ENCODE measurements at regions not wholly inside any gene's neighbourhood (a gene's known extent, or its start where the extent isn't known, plus 50 kb on each side); places are given as distances from the start of the nearest gene placed in this dataset.

DNA sequence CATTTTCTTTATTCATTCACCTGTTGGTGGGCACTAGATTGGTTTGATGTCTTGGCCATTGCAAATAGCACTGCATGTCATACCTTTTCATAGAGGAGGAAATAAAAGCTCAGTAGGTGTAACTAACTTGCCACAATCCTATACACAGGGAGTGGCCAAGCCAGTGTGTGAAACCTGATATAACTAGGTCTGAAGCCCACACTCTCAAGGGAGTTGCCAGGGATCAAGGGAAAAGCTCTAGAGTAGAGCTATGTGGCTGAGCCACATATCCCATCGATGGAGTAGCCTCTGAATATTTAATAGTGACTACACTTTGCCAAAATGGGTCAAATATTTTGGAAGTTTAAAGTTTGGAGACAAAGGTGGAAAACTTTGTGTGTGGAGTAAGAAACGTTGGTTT, 66.1 kb upstream of the TSHZ3 start:
- TF ChIP-seq ZBTB7A (IDR thresholded peaks at IDR 0.05; ENCODE audit: low read depth) (no peak), CREB1 (IDR thresholded peaks at IDR 0.05; ENCODE audit: low read depth) (no peak), FOXM1 (IDR thresholded peaks at IDR 0.05; ENCODE audit: borderline replicate concordance, low read depth) (no peak), EGR1 (IDR thresholded peaks at IDR 0.05) (no peak), REST (IDR thresholded peaks at IDR 0.05; ENCODE audit: low read depth) (no peak), TEAD4 (IDR thresholded peaks at IDR 0.05) (no peak), TAF1 (IDR thresholded peaks at IDR 0.05; ENCODE audit: low read depth) (no peak), RAD21 (IDR thresholded peaks at IDR 0.05; ENCODE audit: low read depth) (no peak), TCF12 (IDR thresholded peaks at IDR 0.05; ENCODE audit: low read depth) (no peak), EP300 (IDR thresholded peaks at IDR 0.05; ENCODE audit: borderline replicate concordance) (no peak), NFIC (IDR thresholded peaks at IDR 0.05) (no peak), CEBPB (IDR thresholded peaks at IDR 0.05) (no peak), MAX (IDR thresholded peaks at IDR 0.05) (no peak), YY1 (IDR thresholded peaks at IDR 0.05; ENCODE audit: low read depth) (no peak)
- TF ChIP-seq, protein P1, sequence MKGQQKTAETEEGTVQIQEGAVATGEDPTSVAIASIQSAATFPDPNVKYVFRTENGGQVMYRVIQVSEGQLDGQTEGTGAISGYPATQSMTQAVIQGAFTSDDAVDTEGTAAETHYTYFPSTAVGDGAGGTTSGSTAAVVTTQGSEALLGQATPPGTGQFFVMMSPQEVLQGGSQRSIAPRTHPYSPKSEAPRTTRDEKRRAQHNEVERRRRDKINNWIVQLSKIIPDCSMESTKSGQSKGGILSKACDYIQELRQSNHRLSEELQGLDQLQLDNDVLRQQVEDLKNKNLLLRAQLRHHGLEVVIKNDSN (IDR thresholded peaks at IDR 0.05), result no peak

- no peak for TF ChIP-seq YY1 (IDR thresholded peaks at IDR 0.05; ENCODE audit: low read depth)
- TF ChIP-seq CREB1 (IDR thresholded peaks at IDR 0.05; ENCODE audit: low read depth), result no peak
- TF ChIP-seq FOXM1 (IDR thresholded peaks at IDR 0.05; ENCODE audit: borderline replicate concordance, low read depth), result no peak
Observed at GRCh38 chr19:31416548-31416947, 67.3 kb upstream of the TSHZ3 start.

DNA sequence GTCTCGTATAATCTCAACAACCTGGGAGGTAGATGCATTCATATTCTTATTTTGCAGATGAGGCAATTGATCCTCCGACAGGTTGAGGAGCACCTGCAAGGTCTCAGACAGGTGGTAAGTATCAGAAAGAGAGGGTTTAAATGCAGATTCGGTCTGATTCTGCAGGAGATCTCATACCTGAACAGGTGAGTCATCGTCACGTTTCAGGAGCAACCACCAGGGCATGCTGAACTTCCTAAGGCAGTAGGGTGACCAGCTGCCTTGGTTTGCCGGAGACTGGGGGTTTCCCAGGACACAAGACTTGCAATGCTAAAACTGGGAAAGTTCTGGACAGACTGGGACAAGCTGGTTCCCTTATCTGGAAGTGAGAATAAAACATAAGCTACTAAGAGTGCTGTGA, 68.8 kb upstream of the TSHZ3 start:
- TF ChIP-seq TCF12 (IDR thresholded peaks at IDR 0.05; ENCODE audit: low read depth) (no peak), REST (IDR thresholded peaks at IDR 0.05; ENCODE audit: low read depth) (no peak), FOXM1 (IDR thresholded peaks at IDR 0.05; ENCODE audit: borderline replicate concordance, low read depth) (no peak), ZBTB7A (IDR thresholded peaks at IDR 0.05; ENCODE audit: low read depth) (no peak), NFIC (IDR thresholded peaks at IDR 0.05) (no peak), TEAD4 (IDR thresholded peaks at IDR 0.05) (no peak), CREB1 (IDR thresholded peaks at IDR 0.05; ENCODE audit: low read depth) (no peak), MAX (IDR thresholded peaks at IDR 0.05) (no peak), RAD21 (IDR thresholded peaks at IDR 0.05; ENCODE audit: low read depth) (no peak), TAF1 (IDR thresholded peaks at IDR 0.05; ENCODE audit: low read depth) (no peak), EGR1 (IDR thresholded peaks at IDR 0.05) (no peak), YY1 (IDR thresholded peaks at IDR 0.05; ENCODE audit: low read depth) (no peak), EP300 (IDR thresholded peaks at IDR 0.05; ENCODE audit: borderline replicate concordance) (no peak), CEBPB (IDR thresholded peaks at IDR 0.05) (no peak)
- TF ChIP-seq, protein P1 (IDR thresholded peaks at IDR 0.05), result no peak

DNA sequence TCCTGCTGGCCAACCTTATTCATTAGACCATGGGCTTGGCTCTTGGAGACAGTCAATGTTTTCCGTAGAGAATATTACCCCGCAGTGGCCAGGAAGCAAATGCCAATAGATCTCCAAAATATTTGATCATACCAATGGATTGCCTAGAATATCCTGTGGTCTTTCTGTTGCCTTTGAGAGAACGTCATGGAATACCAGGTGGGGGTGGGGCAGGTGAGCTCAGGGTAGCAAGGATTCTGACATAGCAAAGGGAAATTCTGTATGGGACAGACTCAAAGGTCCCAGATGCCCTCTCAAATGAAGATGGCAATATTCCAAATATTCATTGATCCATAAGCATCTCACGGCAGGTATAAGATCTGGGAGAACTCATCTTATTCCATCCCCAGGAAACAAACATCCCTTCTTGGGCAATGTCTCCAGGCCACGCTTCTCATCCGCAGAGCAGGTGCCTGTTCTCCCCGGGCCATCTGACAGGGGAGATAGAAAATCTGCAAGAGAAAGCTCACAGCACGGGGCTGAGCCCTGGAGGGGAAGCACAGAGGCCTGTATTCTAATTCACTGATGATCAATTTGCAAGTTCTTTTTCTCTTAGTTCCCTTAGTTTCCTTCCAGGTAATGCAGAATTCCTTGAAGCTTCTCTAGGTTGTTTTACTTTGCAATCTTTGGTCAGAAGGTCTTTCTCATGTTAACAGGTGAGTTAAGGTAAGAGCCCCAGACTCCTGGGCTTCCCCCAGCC, 69.6 kb upstream of the TSHZ3 start:
- TF ChIP-seq CREB1 (IDR thresholded peaks at IDR 0.05; ENCODE audit: low read depth) (no peak), CEBPB (IDR thresholded peaks at IDR 0.05) (no peak), EP300 (IDR thresholded peaks at IDR 0.05; ENCODE audit: borderline replicate concordance) (no peak), REST (IDR thresholded peaks at IDR 0.05; ENCODE audit: low read depth) (no peak), TCF12 (IDR thresholded peaks at IDR 0.05; ENCODE audit: low read depth) (no peak), ZBTB7A (IDR thresholded peaks at IDR 0.05; ENCODE audit: low read depth) (no peak), YY1 (IDR thresholded peaks at IDR 0.05; ENCODE audit: low read depth) (no peak)

All from Ishikawa (cell line).